Thyroid gland (tissue), 4 donors: ENCODE measurements at regions not wholly inside any gene's neighbourhood (a gene's known extent, or its start where the extent isn't known, plus 50 kb on each side); places are given as distances from the start of the nearest gene placed in this dataset.

ENCODE experiments used
- CTCF ChIP-seq, 6 experiments: fragments of 200-600 bp in 3 of 6; fragments of 450-650 bp in 3 of 6; sonication (generic) in 3 of 6; IDR thresholded peaks; one replicate each; pipeline ENCODE4 v1.5.1; 2016 to 2019; ENCODE audit warnings: antibody characterized with exemption in 6 of 6, mild to moderate bottlenecking in 2 of 6, inconsistent platforms in 1 of 6, moderate library complexity in 1 of 6
- POLR2A ChIP-seq, 2 donors: fragments of 450-650 bp; IDR thresholded peaks; one replicate each; pipeline ENCODE4 v1.6.1; 2017; ENCODE audit warnings: antibody characterized with exemption in 2 of 2, mild to moderate bottlenecking in 2 of 2, moderate library complexity in 1 of 2

- no peak for TF ChIP-seq CTCF (IDR thresholded peaks at IDR 0.05)
- TF ChIP-seq POLR2A (IDR thresholded peaks at IDR 0.05), result no peak
Observed at GRCh38 chr4:33065749-33066148, 2345.6 kb downstream of the PCDH7 start.
